ENCODE measurements at regions not wholly inside any gene's neighbourhood (a gene's known extent, or its start where the extent isn't known, plus 50 kb on each side); places are given as distances from the start of the nearest gene placed in this dataset.

DNA sequence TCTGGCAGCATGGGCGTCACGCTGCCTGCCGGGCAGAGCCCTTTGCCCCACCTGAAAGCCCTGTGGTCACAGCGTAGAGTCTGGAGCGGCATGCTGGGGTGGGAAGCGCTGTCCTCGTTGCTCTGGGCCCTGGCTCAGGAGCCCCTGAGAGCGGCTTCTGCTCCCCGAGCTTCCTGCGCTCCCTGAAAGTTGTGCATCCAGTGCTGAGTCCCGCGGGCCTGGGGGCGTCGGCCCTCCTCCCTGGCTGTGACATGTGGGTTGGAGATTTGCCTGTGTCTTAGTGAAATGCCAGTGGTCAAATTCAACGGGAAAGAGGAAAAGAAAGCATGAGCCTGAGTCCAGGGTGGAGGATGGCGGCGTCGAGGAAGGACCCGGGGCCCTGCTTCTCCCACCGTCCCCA, 1208.0 kb downstream of the BRD1 start:
- TF ChIP-seq, protein P1, sequence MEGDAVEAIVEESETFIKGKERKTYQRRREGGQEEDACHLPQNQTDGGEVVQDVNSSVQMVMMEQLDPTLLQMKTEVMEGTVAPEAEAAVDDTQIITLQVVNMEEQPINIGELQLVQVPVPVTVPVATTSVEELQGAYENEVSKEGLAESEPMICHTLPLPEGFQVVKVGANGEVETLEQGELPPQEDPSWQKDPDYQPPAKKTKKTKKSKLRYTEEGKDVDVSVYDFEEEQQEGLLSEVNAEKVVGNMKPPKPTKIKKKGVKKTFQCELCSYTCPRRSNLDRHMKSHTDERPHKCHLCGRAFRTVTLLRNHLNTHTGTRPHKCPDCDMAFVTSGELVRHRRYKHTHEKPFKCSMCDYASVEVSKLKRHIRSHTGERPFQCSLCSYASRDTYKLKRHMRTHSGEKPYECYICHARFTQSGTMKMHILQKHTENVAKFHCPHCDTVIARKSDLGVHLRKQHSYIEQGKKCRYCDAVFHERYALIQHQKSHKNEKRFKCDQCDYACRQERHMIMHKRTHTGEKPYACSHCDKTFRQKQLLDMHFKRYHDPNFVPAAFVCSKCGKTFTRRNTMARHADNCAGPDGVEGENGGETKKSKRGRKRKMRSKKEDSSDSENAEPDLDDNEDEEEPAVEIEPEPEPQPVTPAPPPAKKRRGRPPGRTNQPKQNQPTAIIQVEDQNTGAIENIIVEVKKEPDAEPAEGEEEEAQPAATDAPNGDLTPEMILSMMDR (IDR thresholded peaks at IDR 0.05; ENCODE audit: low read depth, low read length, missing control alignments): no peak
- no peak for DNase-seq (ENCODE audit: extremely low read depth, low read depth)
- no peak overlapping the region for H3K4me3 ChIP-seq (replicated peaks; ENCODE audit: low read depth, low read length)

GRCh38 chr22:48618326-48618725, 1209.3 kb downstream of the BRD1 start:
- TF ChIP-seq, protein P1 (IDR thresholded peaks at IDR 0.05; ENCODE audit: low read depth, low read length, missing control alignments): no peak

DNA sequence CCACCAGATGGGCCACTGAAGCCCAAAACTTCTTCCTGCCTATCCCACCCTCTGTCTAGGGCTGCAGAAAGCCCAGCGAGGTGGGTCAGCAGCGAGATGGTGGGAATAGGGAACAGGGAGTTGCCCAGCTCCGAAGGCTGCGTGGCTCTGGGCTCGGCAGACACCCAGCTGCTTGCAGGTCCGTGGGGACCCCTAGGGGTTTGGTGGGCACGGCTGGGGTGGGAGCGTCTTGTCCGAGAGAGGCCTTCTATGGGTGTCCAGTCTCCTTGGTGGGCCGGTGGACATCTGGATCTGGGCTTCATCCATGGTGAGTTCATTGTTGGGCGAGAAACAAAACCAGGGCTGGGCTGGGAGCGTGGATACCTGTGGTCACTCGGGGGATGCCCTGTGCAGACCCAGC, 1211.0 kb downstream of the BRD1 start:
- no peak overlapping the region for H3K4me3 ChIP-seq (replicated peaks; ENCODE audit: low read depth, low read length)
- TF ChIP-seq, protein P1 (IDR thresholded peaks at IDR 0.05; ENCODE audit: low read depth, low read length, missing control alignments): no peak
- no peak for DNase-seq (ENCODE audit: extremely low read depth, low read depth)

More at GRCh38 chr22:48618326-48618725, 1209.3 kb downstream of the BRD1 start:
- DNase-seq (ENCODE audit: extremely low read depth, low read depth): no peak
- no peak overlapping the region for H3K4me3 ChIP-seq (replicated peaks; ENCODE audit: low read depth, low read length)

GRCh38 chr22:48615171-48616008, 1212.3 kb downstream of the BRD1 start:
- TF ChIP-seq, protein P1 (IDR thresholded peaks at IDR 0.05; ENCODE audit: low read depth, low read length, missing control alignments): no peak
- H3K4me3 ChIP-seq (replicated peaks; ENCODE audit: low read depth, low read length): no peak overlapping the region
- DNase-seq (ENCODE audit: extremely low read depth, low read depth): no peak

DNA sequence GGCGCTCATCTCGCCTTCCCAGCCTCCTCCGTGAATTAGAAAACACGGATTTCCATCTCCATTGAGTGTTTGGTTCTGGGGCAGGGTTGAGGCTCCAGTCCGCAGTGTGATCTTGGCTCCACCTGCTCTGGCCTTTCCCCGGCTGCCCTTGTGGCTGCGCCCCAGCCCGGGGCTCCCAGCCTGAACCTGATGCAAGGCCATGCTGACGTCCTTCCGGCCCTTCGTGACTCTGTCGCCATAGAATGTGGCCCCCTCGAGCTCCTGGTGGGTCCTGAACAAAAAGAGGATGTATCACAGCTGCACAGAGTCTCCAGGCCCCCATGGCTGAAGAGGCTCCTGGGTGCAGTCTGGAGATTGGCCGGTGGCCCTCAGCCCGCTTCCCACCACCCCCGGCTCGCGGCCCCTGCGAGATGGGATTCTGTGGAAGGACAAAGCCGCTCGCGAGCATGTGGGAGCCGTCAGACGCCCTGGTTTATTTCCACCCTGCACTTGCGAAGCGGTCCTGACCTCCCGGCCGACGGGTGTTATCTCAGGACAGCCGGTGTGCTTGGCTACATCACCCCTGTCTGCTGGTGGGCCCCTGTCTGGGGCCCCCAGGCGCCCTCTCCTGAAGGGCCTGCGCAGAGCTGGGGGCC, 1214.0 kb downstream of the BRD1 start:
- no peak for DNase-seq (ENCODE audit: extremely low read depth, low read depth)
- TF ChIP-seq, protein P1 (IDR thresholded peaks at IDR 0.05; ENCODE audit: low read depth, low read length, missing control alignments): no peak
- H3K4me3 ChIP-seq (replicated peaks; ENCODE audit: low read depth, low read length): no peak overlapping the region

- TF ChIP-seq, protein P1 (IDR thresholded peaks at IDR 0.05; ENCODE audit: low read depth, low read length, missing control alignments): no peak
- no peak overlapping the region for H3K4me3 ChIP-seq (replicated peaks; ENCODE audit: low read depth, low read length)
- DNase-seq (ENCODE audit: extremely low read depth, low read depth): no peak
Measured at GRCh38 chr22:48612077-48612995, 1215.3 kb downstream of the BRD1 start.
